DOHH2 (cell line): ENCODE measurements at regions not wholly inside any gene's neighbourhood (a gene's known extent, or its start where the extent isn't known, plus 50 kb on each side); places are given as distances from the start of the nearest gene placed in this dataset.

Source experiments
- CTCF ChIP-seq: fragments of 200-600 bp; sonication (generic); IDR thresholded peaks from one replicate; pipeline ENCODE4 v1.5.1; 2014; ENCODE audit warnings: antibody characterized with exemption, mild to moderate bottlenecking, low read depth, low read length; ENCODE audit not compliant: poor library complexity, severe bottlenecking
- EZH2phosphoT487 ChIP-seq: fragments of 200-600 bp; sonication (generic); IDR thresholded peaks from 2 replicates; pipeline ENCODE4 v1.6.1; 2017; ENCODE audit warnings: borderline replicate concordance, mild to moderate bottlenecking, antibody characterized with exemption, low read length, moderate library complexity, mixed read lengths

- TF ChIP-seq CTCF (no peak), EZH2phosphoT487 (no peak)
These were observed 309.9 kb downstream of the MIAT start for GRCh38 chr22:26967282-26967681.
